Panc1 (cell line): ENCODE measurements at regions not wholly inside any gene's neighbourhood (a gene's known extent, or its start where the extent isn't known, plus 50 kb on each side); places are given as distances from the start of the nearest gene placed in this dataset.

ENCODE experiments used
- POLR2AphosphoS5 ChIP-seq: IDR thresholded peaks from 2 replicates; pipeline ENCODE4 v1.6.1; 2012; ENCODE audit warnings: mild to moderate bottlenecking, low read depth, low read length, moderate library complexity
- TCF7L2 ChIP-seq: IDR thresholded peaks from 2 replicates; pipeline ENCODE4 v1.6.1; 2011; ENCODE audit warnings: mild to moderate bottlenecking, low read depth, low read length, inconsistent platforms
- TF ChIP-seq, protein P1 (sequence below): fragments of 450-650 bp; IDR thresholded peaks from 2 replicates; pipeline ENCODE4 v1.5.1; 2017; ENCODE audit warnings: mild to moderate bottlenecking
- TF ChIP-seq, protein P2 (sequence below), 2 experiments: IDR thresholded peaks; 2 replicates each; pipeline ENCODE4 v1.6.1; 2011 to 2012; ENCODE audit warnings: low read depth in 2 of 2, control low read depth in 1 of 2, low read length in 1 of 2, mild to moderate bottlenecking in 1 of 2, moderate library complexity in 1 of 2; ENCODE audit not compliant: insufficient read depth in 1 of 2

DNA sequence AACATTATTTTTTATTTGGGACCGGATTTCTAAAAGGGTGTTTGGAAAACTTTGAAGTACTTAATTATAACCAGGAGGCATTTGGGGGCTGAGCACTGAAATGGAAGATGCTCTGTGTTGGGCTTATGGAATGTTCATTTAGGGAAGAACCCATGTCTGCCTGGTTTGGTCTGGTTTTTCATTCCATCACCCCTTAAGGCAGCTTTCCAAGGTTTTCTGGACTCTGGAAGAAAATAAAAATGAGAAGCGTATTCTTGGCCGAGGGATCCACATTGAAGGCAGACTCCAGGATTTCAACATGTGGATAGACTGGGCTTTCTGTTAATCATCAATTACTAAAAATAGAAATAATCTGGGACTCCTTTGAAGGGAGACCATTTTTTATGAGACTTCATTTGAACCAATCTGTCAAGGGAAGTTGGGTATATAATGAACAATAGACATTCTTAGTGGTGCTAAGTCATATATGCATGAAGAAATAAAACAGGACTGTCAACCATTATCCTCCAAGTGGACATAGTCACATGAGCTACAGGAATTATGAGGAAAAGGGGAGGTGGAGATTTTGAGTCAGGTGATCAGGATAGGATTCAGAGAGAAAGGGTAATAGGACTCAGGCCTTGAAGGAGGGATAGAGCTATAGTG lies 270.5 kb upstream of the ADAMTS9 start:
- TF ChIP-seq, protein P1, sequence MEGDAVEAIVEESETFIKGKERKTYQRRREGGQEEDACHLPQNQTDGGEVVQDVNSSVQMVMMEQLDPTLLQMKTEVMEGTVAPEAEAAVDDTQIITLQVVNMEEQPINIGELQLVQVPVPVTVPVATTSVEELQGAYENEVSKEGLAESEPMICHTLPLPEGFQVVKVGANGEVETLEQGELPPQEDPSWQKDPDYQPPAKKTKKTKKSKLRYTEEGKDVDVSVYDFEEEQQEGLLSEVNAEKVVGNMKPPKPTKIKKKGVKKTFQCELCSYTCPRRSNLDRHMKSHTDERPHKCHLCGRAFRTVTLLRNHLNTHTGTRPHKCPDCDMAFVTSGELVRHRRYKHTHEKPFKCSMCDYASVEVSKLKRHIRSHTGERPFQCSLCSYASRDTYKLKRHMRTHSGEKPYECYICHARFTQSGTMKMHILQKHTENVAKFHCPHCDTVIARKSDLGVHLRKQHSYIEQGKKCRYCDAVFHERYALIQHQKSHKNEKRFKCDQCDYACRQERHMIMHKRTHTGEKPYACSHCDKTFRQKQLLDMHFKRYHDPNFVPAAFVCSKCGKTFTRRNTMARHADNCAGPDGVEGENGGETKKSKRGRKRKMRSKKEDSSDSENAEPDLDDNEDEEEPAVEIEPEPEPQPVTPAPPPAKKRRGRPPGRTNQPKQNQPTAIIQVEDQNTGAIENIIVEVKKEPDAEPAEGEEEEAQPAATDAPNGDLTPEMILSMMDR, result no peak
- TF ChIP-seq POLR2AphosphoS5 (no peak), TCF7L2 (no peak)
- TF ChIP-seq, protein P2, sequence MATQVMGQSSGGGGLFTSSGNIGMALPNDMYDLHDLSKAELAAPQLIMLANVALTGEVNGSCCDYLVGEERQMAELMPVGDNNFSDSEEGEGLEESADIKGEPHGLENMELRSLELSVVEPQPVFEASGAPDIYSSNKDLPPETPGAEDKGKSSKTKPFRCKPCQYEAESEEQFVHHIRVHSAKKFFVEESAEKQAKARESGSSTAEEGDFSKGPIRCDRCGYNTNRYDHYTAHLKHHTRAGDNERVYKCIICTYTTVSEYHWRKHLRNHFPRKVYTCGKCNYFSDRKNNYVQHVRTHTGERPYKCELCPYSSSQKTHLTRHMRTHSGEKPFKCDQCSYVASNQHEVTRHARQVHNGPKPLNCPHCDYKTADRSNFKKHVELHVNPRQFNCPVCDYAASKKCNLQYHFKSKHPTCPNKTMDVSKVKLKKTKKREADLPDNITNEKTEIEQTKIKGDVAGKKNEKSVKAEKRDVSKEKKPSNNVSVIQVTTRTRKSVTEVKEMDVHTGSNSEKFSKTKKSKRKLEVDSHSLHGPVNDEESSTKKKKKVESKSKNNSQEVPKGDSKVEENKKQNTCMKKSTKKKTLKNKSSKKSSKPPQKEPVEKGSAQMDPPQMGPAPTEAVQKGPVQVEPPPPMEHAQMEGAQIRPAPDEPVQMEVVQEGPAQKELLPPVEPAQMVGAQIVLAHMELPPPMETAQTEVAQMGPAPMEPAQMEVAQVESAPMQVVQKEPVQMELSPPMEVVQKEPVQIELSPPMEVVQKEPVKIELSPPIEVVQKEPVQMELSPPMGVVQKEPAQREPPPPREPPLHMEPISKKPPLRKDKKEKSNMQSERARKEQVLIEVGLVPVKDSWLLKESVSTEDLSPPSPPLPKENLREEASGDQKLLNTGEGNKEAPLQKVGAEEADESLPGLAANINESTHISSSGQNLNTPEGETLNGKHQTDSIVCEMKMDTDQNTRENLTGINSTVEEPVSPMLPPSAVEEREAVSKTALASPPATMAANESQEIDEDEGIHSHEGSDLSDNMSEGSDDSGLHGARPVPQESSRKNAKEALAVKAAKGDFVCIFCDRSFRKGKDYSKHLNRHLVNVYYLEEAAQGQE (IDR thresholded peaks at IDR 0.05; ENCODE audit: insufficient read depth in 1 of 2, low read depth in 2 of 2, low read length in 1 of 2), result no peak
